ENCODE measurements at regions not wholly inside any gene's neighbourhood (a gene's known extent, or its start where the extent isn't known, plus 50 kb on each side); places are given as distances from the start of the nearest gene placed in this dataset.

DNA sequence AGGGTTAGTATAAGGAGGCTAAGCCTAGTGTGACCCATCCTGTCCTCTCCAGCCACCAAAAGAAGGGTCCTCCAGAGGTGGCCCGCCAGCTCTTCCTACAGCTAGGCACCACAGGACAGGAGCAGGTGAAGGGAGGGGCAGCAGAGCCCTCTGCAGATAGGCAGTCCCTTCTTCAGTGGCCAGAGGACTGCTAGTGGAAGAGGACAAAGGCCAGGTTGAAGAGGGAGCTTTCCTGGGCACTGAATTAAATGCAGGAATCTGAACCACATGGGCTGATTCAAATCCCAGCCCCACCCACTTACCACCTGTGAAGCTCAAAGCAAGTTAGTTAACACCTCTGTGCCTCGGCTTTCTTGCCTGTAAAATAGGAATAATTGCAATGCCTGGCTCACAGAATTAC lies 409.5 kb downstream of the NXPE2 start:
- TF ChIP-seq, protein P1, sequence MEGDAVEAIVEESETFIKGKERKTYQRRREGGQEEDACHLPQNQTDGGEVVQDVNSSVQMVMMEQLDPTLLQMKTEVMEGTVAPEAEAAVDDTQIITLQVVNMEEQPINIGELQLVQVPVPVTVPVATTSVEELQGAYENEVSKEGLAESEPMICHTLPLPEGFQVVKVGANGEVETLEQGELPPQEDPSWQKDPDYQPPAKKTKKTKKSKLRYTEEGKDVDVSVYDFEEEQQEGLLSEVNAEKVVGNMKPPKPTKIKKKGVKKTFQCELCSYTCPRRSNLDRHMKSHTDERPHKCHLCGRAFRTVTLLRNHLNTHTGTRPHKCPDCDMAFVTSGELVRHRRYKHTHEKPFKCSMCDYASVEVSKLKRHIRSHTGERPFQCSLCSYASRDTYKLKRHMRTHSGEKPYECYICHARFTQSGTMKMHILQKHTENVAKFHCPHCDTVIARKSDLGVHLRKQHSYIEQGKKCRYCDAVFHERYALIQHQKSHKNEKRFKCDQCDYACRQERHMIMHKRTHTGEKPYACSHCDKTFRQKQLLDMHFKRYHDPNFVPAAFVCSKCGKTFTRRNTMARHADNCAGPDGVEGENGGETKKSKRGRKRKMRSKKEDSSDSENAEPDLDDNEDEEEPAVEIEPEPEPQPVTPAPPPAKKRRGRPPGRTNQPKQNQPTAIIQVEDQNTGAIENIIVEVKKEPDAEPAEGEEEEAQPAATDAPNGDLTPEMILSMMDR (IDR thresholded peaks at IDR 0.05): no peak
- TF ChIP-seq POLR2A (IDR thresholded peaks at IDR 0.05): no peak

Data from adrenal gland (tissue), 5 donors.